Adrenal gland (tissue), 5 donors: ENCODE measurements at regions not wholly inside any gene's neighbourhood (a gene's known extent, or its start where the extent isn't known, plus 50 kb on each side); places are given as distances from the start of the nearest gene placed in this dataset.

Experiments
- CTCF ChIP-seq, 6 experiments: fragments of 450-650 bp in 4 of 6; fragments of 200-600 bp in 2 of 6; sonication (generic) in 1 of 6; IDR thresholded peaks; 1 replicate in 5 of 6; 2 replicates in 1 of 6; pipeline versions ENCODE4 v1.5.1 to v1.8.0; 2016 to 2021; ENCODE audit warnings: antibody characterized with exemption in 6 of 6, mild to moderate bottlenecking in 2 of 6, moderate library complexity in 1 of 6
- POLR2A ChIP-seq, 2 donors: fragments of 450-650 bp; IDR thresholded peaks; one replicate each; pipeline ENCODE4 v1.6.1; 2017; ENCODE audit warnings: antibody characterized with exemption in 2 of 2, mild to moderate bottlenecking in 2 of 2, moderate library complexity in 1 of 2
- donor health status: DM: no; HTN: no; CAD: no.

DNA sequence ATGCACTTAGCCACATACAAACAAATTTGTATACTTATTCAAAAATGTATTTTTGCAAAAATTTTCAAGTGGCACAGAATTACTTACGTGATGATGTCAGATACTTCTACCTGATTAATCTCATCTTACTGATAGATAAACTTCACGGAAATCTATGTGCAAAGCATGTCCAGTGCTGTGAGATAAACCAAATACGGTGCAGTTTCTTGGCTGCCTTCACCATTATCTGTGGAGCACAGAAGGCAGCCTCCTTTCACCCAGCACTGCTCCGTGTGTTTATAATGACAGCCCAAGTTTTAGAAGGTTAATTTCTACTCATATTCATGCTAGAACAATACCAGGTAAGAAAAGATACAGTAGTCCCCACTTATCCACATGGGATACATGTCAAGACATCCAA, 59.0 kb upstream of the PDE10A start:
- no peak for TF ChIP-seq POLR2A (IDR thresholded peaks at IDR 0.05)
- TF ChIP-seq CTCF (IDR thresholded peaks at IDR 0.05) = no peak
